NCI-H1417 (cell line): ENCODE measurements at regions not wholly inside any gene's neighbourhood (a gene's known extent, or its start where the extent isn't known, plus 50 kb on each side); places are given as distances from the start of the nearest gene placed in this dataset.

Source experiments
- DNase-seq, 3 experiments: peaks; one replicate each; lab custom pipeline; 2025; lab: John Stamatoyannopoulos, UW

DNA sequence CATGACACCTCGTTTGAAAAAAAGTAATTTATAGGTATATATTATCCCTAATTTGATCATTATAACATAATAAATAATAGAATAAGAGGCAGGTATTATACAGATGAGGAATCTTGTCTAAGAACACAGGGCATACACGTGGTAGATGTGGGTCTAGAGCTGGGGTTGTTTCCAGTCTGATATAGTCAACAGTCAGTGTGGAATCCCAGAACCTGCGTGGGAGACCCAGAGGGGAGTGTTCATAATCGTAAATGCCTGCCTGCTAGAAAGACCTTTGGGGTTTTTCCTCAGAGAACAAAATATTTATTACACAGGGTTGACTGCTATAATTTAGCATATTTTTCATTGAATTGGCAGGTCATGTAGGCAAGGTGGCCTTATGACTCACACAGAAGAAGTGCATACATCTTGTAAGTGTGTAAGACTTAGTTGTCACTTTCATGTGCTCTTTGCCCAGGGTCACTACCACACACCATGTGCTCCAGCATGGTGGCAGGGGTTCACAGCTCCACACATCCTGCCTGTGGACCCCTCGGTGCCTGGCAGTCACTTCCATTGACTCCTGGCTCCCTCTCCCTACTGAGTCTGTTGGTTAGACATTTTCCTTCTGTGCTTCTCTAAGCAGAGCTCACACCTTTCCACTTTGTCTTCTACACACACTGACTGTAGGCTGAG is 94.9 kb upstream of the IKZF1 start:
- DNase-seq = no peak

- no peak for DNase-seq
Observed at GRCh38 chr7:50208378-50208982, 96.0 kb upstream of the IKZF1 start.

DNA sequence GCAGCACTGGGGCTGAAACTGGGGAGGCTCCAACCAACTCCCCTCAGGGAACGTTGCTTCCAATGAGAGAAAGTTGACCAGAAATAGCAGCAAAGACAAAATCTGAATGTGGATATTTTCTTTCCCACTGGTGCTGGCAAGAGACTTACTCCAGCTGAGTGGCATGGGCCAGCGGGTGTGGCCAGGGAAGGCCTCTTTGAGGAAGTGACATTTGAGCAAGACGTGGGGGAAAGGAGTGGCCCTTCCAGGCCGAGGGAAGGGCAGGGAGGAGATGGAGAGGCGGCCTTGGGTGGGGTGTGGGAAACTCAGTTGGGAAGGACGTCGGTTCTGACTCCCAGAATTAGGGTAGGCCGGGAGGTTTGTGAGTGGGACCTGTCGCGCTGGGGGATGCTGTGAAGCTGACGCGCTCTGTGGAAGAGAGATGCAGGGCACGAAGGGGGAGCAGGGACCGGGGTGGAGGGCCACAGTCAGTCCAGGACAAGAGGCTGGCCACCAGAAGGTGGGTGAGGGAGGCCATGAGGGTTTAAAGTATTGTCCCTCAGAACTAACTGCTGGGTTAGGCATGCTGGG is 96.7 kb upstream of the IKZF1 start:
- no peak for DNase-seq

DNA sequence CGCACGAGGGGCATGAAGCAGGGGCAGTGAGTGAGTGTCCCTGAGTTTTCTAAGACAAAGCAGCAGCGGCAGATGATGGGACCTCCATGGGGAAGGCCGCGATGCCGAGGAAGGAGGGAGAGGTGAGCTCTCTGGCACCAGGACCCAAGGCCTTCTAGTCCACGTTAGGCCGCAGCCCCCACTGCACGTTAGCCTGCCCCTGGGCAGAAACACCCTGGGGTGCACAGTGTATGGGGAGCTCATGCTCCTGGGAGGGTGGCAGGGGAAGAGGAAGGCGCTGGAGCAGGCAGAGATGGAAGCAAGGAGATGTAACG is 97.3 kb upstream of the IKZF1 start:
- no peak for DNase-seq

DNA sequence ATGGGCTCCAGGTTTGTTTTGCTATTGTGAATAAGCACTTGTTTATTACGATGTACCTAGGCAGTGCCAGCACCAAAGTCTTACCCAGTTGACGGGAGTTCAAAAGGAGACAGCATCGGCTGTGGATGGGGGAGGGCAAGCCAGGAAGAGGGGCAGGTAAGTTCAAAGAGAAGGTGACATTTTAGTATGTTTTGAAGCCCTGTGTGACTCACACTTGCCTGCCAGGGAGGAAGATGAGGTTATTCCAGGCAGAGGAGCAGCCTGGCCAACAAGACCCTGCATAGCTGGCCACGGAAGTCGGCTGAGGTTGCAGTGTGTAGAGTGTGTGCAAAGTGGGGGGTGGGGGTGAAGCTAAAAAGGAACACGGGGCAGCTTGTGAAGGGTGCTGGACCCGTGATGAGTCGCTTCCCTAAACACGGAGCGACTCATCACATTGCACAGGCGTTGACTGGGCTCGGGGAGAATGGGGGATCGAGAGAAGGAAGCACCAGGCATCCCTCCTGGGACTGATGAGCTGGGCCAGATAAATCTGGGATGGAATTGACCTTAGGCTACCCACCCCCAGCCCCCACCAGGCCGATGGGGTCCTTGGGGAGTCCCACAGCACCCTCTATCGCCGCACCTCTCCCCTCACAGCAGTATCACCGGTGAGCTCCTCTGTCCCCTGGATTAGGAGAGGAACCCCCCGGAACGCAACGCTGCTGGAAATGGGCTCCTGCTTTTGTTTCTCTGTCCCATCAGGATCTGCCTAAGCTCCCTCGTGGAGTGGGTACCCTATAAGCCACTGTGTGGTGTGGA is 97.9 kb upstream of the IKZF1 start:
- no peak for DNase-seq

DNA sequence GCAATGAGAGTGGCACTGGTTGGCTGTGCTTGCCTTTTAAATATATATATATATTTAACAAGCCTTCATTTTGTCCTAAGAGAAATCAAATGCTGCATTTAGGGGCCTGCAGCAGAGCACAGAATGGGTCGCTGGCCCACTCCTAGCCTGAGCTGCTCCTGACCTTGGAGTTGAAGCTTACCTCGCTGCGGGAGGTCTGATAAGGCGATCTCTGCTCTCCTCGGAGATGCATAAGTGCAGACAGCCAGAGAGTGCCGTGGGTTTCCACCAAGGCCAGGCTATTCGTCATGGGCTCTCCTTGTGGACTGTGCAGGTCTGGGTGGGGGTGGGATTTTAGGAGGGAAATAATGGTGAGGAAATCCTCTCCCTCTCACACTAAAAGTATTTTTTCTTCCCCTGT is 99.5 kb upstream of the IKZF1 start:
- DNase-seq = no peak

- no peak for DNase-seq
Observed at GRCh38 chr7:50204581-50204980, 99.9 kb upstream of the IKZF1 start.

GRCh38 chr7:50203521-50203920 is 101.0 kb upstream of the IKZF1 start:
- DNase-seq = no peak

GRCh38 chr7:50202052-50202555 is 102.4 kb upstream of the IKZF1 start:
- DNase-seq = no peak

GRCh38 chr7:50199824-50200223 is 104.7 kb upstream of the IKZF1 start:
- no peak for DNase-seq

GRCh38 chr7:50197549-50197948 is 104.5 kb upstream of the ZPBP start:
- no peak for DNase-seq

DNA sequence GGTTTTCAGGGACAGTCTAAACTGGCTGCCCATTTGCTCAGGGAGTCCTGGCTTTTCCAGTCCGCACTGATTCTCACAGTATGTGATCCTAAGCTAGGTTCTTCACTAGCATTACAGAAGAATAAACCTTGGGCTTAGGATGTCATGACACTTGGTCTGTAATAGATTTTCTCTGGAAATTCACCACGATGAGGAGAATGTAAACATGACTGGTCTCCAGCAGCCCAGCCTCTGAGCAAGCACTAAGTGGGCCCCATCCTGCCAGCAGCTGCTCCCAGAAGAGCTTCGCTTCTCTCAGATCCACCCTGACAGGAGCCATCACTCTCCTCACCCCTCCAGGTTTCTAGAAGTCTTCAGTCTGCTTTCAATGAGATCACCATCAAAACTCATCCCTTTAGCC is 103.7 kb upstream of the ZPBP start:
- DNase-seq = no peak

DNA sequence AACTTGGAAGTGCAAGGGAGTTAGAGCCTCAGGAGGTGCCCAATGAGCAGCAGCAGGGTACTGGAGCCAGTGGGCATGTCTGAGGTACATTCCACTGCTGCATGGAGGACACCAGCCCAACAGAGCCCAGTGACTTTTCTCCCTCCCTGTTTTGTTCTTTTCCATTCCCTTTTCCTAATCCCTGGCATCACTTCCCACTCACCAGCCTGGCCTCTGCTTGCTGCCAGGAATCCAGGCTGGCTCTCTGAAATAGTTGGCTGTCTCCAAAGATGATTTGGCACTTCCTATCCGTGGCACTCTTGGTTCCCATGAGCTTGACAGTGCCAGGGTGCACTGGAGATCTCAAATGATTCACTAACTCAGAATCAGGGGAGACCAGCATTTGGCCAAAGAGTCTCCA is 97.7 kb upstream of the ZPBP start:
- DNase-seq = no peak

DNA sequence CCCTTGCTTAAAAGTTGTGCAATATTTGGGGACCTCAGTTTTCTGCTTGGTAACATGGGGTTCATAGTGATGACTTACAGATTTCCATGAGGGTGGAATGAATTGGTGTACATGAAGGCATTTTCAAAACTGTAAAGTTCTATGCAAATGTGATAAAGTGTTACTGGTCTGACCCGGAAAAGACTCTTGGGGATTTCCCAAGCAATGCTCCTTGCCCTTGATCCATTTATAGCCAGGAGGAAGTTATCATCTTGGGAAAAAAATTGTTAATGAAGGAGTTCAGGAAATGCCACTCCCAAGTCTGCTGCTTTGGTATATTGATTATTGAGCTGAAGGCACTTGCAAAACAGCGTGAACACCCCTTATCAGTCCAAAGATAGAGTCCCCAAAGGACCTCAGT is 96.3 kb upstream of the ZPBP start:
- DNase-seq = no peak

GRCh38 chr7:50185951-50186682 is 93.1 kb upstream of the ZPBP start:
- no peak for DNase-seq

DNA sequence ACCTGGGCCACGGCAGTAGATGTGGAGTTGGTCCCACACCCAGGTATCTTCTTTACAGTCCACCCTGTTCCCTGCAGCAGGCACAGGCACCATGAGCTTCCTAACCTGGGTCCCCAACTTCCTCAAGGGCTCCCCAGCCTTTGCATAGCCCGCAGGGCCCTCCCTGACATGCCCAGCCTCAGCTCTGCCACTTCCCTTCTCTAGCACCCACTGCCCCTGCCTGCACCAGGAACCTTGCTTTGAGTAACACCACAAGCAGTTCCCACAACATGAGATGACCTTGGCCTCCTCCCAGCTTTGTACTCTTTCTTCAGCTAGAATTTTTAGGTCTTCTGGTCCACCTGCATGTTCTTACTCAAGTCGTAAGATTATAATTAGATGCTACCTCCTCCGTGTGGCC is 92.2 kb upstream of the ZPBP start:
- DNase-seq = no peak

DNA sequence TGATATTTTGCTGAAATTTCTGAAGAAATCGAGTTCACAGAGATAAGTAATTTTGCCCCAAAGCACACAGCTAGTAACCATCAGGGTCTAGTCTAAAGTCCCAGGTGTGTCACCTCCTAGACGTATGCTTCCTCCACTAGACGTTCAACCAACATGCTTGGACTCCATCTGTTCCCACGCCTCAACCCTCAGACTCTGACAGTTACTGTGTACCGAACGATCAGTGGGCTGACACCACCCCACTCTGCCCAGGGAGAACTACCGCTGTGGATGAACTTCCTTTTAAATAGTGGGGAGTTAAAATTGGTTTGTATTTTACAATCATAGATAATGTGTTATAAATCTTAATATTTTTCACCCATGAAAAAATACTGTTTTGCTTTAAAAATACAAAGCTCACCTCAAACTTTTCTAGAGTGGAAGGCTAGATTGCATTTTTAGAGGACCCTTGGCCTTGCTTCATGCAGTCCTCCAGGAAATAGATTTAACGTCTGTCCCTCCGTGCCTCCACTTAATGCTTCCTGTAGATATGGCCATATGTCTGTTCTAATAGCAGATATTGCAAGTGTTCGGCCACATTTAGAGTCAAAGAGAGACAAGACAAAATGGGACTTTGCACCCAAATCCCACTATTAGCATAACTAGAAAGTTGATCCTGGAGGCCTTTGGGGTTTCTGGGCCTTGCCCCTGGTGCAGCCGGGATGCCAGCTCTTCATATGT is 91.4 kb upstream of the ZPBP start:
- DNase-seq = no peak

DNA sequence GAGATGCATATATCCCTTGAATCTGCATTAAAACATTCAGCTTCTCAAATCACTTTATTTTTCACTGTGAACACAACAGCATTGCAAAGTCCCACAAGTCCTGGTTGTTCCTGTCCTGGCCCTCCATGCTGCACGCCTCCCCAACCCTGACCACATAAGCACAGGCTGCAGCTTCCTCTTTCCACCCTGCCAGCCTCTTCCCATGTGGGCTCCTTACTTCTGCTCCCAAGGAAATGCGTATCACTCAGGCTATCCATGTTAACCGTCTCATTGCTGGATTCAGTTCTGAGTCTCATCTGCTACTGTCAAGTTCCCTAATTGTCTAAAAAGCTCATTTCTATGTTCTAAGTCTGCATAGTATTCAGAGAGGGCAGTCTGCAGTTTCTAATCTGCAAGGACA is 89.7 kb upstream of the ZPBP start:
- DNase-seq = no peak

DNA sequence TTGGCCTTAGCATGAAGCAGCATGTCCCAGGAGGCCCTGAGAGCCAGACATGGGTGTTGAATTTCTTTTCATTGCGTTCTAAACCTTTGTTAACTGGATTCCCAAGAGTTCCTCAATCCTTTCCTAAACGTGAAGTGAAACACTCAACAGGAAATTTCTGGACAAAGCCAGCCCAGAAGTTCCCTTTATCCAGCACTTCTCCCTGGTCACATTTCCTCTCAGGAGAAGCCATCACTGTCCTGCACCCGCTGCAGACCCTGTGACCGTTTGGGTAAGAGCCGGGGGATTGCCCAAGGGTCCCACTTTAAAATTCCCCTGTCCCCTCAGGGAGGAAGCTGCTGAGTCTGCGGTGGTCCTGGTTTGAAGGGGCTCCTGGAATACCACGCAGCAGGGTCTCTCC is 88.0 kb upstream of the ZPBP start:
- DNase-seq = no peak

GRCh38 chr7:50178166-50178565 is 85.1 kb upstream of the ZPBP start:
- no peak for DNase-seq

GRCh38 chr7:50174948-50175347 is 81.9 kb upstream of the ZPBP start:
- DNase-seq = no peak
